HG03039 (cell line): ENCODE measurements at regions not wholly inside any gene's neighbourhood (a gene's known extent, or its start where the extent isn't known, plus 50 kb on each side); places are given as distances from the start of the nearest gene placed in this dataset.

Experiments used
- ATAC-seq: cut with Tn5 transposase; IDR thresholded peaks from one replicate; pipeline ENCODE4 v1.9.1; 2021; ENCODE audit warnings: mild to moderate bottlenecking, moderate library complexity; ENCODE audit not compliant: unreplicated experiment

DNA sequence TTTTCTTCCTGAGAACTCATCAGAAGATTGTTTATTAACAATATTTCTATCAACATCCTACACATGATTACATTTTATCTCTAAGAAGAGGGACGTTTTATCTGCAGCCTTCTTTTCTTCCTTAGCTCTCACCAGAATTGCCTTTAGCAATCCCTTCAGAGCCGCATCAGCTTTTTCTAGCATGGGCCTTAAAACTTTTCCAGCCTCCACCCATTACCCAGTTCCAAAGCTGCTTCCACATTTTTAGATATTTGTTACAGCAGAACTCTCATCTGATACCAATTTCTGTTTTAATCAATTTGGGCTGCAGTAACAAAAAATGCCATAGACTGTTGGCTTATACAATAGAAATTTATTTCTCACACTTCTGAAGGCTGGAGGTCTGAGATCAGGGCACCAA lies 281.5 kb downstream of the THBS2 start:
- no peak for ATAC-seq

DNA sequence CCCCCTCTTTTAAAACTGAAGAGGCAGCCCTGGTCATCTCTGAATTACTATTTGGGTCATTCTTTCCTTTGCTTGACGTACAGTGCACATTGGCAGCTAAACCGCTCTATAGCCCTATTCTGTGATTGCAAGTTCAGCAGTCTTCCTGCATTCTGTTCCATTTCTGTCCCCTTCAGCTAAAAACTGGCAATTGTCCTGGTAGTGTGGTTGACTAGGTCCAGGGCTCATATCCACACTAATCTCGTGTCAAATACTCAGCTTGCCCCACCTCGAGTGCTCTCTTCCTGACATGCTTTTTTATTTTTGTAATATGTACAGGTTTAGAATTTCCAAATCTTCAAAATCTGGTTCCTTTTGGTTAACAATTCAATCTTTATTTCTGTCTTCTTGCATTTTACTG lies 282.1 kb downstream of the THBS2 start:
- ATAC-seq: no peak

DNA sequence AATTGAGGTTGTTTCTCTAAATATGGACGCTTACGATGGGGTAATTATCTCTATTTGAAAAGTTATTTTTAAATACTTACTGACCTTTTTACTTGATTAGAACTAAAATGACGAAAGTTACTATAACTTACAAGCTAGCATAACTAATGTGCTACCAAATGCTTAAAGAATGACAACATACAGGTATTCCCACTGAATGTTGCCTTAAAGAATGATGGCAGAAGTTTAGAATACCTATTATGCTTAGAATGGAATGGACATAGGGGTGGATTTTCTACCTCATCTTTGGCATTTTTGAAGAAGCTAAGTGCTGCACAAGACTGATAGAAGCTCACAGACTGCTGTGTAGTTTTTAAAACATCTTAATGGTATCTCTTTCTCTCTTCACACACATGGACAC lies 284.8 kb downstream of the THBS2 start:
- no peak for ATAC-seq

GRCh38 chr6:168968228-168968627 lies 285.4 kb downstream of the THBS2 start:
- no peak for ATAC-seq

GRCh38 chr6:168967281-168967925 lies 286.2 kb downstream of the THBS2 start:
- ATAC-seq: no peak

- no peak for ATAC-seq
Measured at GRCh38 chr6:168964138-168964835, 289.4 kb downstream of the THBS2 start.

DNA sequence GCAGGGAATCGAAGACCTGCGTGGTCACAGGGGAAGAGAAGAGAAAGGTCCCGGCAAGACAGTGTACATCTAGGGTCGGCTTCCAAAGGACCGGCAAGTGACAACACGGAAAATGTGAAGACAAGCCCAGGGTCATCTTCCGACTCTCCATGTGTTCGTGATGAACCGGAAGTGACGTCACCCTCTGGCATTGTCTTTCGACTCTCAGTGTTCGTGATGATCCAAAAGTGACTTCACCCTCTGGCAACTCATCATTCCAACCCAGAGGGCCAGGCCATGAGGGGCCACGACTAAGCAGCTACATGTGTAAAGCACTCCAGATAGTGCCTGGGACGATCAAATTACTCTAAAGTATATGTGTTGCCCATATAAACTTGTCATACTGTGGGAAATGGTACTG lies 290.8 kb downstream of the THBS2 start:
- ATAC-seq: no peak

DNA sequence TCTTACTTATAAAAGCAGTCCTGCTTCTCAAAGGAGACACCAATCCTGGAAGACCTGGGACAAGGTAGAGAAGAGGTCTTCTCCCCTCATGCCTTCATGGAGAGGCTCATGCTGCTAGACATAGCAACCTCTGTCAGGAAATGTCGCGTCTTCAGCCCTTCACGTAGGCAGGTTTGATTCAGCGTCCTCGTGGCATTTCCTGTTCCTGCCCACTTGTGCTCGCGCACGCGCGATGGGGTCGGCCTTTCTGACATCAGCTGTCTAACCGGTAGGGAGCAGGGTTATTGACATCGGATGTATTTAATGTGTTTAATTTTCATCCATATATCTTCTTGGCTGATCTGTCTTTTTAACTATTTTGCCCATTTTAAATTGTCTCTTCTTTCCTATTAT lies 292.4 kb downstream of the THBS2 start:
- no peak for ATAC-seq

DNA sequence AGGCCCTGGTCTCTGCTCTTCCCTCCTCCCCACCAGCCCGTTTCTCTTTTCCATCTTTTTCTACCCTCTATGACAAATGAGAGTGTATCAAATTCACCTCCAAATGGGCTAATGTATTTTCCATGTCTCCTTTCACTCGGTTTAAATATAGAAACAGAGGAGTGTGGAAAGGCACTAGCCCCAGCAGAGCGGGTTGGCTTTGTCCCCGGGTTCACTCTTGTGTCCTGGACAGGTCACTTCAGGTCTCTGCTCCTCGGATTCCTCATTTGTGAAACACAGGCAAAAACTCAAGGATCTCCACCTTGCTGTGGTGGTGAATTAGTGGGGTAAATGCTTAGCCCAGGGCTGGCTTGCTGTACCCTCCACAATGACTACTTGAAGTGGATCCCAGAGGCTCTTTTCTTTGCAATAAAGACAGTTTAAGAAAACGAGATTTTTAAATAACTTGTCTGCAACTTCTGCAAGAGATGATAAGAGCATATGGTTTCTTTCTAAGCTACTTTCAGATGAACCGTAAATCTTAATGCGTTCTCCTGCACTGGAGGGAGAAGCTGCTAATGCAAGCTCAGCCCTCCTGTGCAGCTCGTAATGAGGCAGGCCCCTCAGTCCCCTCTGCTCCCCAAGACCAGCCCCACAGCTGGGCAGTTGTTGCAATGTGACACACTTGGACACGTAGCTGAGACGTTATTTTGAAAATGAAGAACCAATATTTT lies 292.9 kb downstream of the THBS2 start:
- no peak for ATAC-seq

GRCh38 chr6:168959696-168960095 lies 293.9 kb downstream of the THBS2 start:
- no peak for ATAC-seq

- no peak for ATAC-seq
Measured at GRCh38 chr6:168956884-168957730, 296.5 kb downstream of the THBS2 start.

DNA sequence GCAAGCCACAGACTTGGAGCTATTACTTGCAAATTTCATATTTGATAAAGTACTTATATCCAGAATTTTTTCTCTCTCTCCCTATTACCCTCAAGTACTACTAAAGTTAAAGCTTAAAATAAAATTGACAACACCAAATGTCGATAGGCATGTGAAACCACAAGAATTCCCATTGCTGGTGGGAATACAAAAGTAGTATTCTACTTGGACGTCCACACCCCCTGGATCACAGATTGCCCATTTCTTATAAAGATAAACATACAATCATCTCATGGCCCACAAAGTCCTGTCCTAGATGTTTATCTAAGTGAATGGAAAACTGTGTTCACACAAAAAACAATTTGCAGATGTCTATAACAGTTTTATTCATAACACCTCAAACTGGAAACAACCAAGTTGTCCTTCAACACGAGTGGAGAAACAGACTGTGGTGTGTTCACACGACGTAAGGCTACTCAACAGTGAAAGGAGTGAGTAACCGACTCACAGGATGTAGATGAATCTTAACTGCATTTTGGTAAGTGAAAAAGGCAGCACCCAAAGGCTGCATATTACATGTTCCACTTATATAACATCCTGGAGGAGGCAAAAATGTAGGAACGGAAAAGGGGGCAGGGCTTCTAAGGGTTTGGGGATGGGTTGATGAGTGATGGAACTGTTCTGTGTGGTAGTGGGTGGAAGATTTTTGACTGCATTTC lies 297.4 kb downstream of the THBS2 start:
- ATAC-seq: no peak

GRCh38 chr6:168953461-168953860 lies 300.2 kb downstream of the THBS2 start:
- ATAC-seq: no peak

DNA sequence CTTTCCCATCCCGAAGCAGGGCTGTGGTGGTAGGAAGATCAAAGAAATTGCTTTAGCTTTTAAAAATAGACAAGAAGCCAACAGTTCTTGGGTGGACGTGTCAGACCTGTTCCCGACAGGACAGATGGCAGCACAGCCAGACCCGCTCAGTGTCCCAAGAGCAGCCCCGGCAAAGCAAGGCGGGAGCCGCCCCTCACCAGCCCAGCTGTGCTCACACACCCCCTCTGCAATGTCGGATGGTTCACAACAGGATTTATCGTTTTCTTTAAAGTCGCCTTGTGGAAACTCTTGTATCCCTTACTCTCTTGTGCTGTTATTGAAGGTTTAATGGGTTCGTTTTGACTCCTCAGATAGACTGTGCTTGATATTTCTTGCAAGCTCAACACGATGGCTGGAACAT lies 302.4 kb downstream of the THBS2 start:
- no peak for ATAC-seq

DNA sequence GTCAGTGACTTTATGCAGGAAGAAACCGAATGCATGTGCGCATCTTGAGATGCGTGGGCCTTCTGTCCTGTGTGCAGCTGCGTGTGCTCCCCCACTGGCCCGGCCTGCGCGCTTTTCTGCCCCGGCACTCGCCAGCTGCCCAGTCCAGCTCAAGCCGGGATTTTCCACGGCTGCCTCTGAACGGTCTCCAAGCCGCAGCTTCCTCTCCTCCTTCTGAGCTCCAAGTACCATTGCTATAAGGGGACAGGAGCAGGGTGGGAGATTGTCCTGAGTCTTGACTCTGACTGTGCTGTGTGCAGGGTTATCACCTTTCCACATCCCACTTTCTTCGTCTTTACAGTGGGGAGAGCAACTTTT lies 302.8 kb downstream of the THBS2 start:
- no peak for ATAC-seq

GRCh38 chr6:168949981-168950857 lies 303.4 kb downstream of the THBS2 start:
- ATAC-seq: no peak

- ATAC-seq: no peak
Measured at GRCh38 chr6:168948990-168949531, 304.6 kb downstream of the THBS2 start.

DNA sequence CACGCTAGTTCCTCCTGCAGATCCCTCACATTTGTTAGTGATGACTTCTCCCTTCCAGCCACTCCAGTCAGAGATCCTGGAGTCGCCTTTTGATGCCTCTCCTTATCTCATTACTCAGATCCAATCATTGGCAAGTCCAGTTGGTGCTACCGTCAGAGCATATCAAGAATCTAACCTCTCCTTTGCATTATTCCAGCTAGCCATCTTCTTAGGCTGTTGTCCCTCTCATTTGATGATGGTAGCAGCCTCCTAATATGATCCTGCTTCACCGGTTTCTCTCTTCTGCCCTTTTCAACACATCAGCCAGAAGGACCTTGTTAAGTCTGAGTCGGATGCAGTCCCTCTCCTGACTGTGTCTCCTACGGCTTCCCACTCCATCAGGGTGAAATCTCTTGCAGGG lies 305.6 kb downstream of the THBS2 start:
- no peak for ATAC-seq

DNA sequence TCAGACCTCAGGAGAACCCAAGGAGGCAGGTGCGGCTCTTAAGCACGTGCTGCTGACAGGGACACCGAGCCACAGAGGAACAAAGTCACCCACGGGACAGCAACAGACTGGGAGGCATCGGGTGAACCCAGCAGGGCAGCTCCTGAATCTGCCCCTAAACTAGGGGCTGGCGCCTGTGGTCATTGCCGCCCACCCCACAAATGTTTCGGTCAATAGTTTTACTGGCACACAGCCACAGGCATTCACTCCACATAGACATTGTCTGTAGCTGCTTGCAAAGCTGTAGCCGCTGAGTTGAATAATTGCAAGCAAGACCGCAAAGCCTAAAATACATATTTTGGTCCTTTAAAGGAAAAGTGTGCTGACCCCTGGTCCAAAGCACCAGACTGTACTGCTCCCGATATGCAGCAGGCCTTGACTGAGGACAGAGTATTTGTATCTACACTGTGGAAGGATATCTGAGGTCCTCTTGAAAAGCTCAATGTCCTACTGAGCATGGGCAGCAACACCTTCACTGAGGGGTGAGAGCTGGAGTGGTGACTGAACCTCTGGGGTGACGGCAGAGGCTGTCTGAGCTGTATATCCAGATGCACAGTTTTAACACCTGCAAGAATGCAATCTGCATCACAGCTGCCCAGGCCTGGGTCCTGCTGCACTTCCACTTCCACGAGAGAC lies 310.3 kb downstream of the THBS2 start:
- no peak for ATAC-seq
